Astrocyte of the cerebellum (primary cell): ENCODE measurements at regions not wholly inside any gene's neighbourhood (a gene's known extent, or its start where the extent isn't known, plus 50 kb on each side); places are given as distances from the start of the nearest gene placed in this dataset.

Experiments
- DNase-seq: peaks from one replicate; pipeline ENCODE4 v3.0.0-alpha.2; 2011; ENCODE audit warnings: low read depth
- H3K4me3 ChIP-seq: 2 replicates; pipeline ENCODE4 v1.5.1; 2011; ENCODE audit warnings: mild to moderate bottlenecking, low read depth, low read length, moderate library complexity
- in situ Hi-C: cut with HindIII; loops from 2 replicates; pipeline ENCODE4 v1.10.0; 2017; ENCODE audit warnings: low sequenced_read_pairs
- TF ChIP-seq, protein P1 (sequence below): IDR thresholded peaks from 2 replicates; pipeline ENCODE4 v1.5.1; 2012; ENCODE audit warnings: low read length, low read depth, moderate library complexity, mild to moderate bottlenecking; ENCODE audit errors: missing control alignments

GRCh38 chr4:119729835-119730670, 101.4 kb upstream of the PDE5A start:
- H3K4me3 ChIP-seq: no peak overlapping the region
- in situ Hi-C loops: no loop called here
- TF ChIP-seq, protein P1, sequence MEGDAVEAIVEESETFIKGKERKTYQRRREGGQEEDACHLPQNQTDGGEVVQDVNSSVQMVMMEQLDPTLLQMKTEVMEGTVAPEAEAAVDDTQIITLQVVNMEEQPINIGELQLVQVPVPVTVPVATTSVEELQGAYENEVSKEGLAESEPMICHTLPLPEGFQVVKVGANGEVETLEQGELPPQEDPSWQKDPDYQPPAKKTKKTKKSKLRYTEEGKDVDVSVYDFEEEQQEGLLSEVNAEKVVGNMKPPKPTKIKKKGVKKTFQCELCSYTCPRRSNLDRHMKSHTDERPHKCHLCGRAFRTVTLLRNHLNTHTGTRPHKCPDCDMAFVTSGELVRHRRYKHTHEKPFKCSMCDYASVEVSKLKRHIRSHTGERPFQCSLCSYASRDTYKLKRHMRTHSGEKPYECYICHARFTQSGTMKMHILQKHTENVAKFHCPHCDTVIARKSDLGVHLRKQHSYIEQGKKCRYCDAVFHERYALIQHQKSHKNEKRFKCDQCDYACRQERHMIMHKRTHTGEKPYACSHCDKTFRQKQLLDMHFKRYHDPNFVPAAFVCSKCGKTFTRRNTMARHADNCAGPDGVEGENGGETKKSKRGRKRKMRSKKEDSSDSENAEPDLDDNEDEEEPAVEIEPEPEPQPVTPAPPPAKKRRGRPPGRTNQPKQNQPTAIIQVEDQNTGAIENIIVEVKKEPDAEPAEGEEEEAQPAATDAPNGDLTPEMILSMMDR: no peak
- DNase-seq: peak; percentile 60

DNA sequence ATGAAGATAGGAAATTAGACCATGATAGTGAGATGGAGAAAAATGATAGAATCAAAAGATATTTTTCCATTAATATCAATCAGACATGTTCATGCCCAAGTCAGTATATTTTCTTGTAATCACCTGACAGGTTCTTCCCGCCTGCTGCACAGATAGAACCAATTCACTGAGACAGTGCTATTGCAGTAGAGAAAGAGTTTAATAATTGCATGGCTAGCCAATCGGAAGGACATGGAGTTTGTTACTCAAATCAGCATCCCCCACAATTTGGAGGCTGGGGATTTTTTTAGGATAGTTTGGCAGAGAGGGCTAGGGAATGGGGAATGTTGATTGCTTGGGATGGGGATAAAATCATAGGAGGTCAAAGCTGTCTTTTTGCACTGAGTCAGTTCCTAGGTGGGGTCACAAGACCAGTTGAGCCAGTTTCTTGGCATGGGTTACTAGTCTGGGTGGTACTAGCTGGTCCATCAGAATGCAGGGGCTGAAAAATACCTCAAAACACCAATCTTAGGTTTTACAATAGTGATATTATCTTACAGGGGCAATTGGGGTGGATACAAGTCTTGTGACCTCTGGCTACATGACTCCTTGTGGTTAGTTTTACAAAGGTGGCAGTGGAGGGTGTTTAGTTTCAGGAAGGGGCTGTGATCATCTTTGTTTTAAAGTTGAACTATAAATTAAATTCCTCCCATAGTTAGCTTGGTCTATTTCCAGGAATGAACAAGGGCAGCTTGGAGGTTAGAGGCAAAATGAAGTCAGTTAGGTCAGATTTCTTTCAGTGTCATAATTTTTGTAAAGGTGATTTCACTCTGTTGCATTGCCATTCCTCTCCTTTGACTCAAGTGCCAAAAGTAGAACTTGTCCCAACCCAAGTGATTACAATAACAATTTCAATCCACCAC, 100.3 kb upstream of the PDE5A start:
- TF ChIP-seq, protein P1: no peak
- in situ Hi-C loops: no loop called here
- no peak for DNase-seq
- no peak overlapping the region for H3K4me3 ChIP-seq

DNA sequence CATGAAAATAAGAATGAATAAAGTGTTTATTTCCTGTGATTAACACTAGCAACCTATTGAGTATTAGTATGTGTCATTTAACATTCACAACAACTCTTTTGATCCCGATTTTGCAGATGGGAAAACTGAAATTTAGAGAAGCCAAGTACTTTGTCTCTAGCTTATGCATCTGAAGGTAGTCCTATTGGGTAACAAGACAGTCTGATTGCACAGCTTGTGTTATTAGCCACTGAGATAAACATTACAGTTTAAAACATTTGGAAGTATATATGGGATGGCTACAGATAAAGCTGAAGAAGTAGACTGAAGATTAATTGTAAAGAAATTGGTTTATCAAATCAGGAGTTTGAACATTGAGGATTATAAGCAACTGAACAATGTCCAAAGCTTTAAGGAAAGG, 99.6 kb upstream of the PDE5A start:
- DNase-seq: no peak
- in situ Hi-C loops: no loop called here
- TF ChIP-seq, protein P1: no peak
- no peak overlapping the region for H3K4me3 ChIP-seq

DNA sequence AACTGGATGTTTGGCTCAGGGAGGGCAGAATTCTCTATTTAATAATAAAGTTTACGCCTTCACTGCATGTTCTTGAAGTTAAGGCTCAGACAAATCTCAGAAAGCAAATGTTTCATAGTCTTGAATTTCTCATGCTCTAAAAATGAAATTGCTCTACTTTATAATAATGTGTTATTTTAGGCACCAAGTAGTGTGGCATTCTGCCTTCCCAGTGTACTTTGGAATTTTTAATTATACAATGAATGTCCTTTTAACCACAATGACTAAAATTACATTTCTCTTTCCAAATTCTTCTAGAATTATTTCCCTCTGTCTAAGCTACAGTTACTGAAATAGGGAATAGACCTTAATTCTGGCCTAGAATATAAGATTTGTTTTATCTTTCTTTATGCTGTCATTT, 97.9 kb upstream of the PDE5A start:
- TF ChIP-seq, protein P1: no peak
- H3K4me3 ChIP-seq: no peak overlapping the region
- in situ Hi-C loops: no loop called here
- peak; percentile 73 for DNase-seq

GRCh38 chr4:119725688-119726330, 97.2 kb upstream of the PDE5A start:
- no peak for DNase-seq
- in situ Hi-C loops: no loop called here
- TF ChIP-seq, protein P1: no peak
- H3K4me3 ChIP-seq: no peak overlapping the region

GRCh38 chr4:119725011-119725410, 96.4 kb upstream of the PDE5A start:
- TF ChIP-seq, protein P1: no peak
- in situ Hi-C loops: no loop called here
- no peak overlapping the region for H3K4me3 ChIP-seq
- no peak for DNase-seq
